ENCODE measurements at regions not wholly inside any gene's neighbourhood (a gene's known extent, or its start where the extent isn't known, plus 50 kb on each side); places are given as distances from the start of the nearest gene placed in this dataset.

DNA sequence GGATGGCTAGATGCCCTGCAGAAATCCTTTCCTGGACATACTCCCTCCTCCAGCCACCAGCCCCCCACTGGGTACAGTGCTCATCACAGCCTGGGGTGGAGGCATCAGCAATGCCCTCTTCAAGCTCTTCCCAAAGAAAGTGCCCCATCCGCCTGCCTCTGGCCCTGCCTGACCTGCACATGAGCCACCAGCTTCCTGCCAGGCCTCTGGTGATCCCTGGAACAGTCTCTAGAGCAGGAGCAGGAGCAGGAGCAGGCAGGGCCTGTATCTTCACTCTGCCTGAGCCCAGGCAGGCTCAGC is 54.1 kb upstream of the CAB39 start:
- H3K4me1 ChIP-seq (ENCODE audit: control insufficient read depth, insufficient read depth, low read length, poor library complexity, severe bottlenecking): peaks cover 66% of the 10 kb centered on the region
- H3K27ac ChIP-seq (ENCODE audit: insufficient read depth, low read length, poor library complexity, severe bottlenecking): peak overlapping the region; percentile 58

DNA sequence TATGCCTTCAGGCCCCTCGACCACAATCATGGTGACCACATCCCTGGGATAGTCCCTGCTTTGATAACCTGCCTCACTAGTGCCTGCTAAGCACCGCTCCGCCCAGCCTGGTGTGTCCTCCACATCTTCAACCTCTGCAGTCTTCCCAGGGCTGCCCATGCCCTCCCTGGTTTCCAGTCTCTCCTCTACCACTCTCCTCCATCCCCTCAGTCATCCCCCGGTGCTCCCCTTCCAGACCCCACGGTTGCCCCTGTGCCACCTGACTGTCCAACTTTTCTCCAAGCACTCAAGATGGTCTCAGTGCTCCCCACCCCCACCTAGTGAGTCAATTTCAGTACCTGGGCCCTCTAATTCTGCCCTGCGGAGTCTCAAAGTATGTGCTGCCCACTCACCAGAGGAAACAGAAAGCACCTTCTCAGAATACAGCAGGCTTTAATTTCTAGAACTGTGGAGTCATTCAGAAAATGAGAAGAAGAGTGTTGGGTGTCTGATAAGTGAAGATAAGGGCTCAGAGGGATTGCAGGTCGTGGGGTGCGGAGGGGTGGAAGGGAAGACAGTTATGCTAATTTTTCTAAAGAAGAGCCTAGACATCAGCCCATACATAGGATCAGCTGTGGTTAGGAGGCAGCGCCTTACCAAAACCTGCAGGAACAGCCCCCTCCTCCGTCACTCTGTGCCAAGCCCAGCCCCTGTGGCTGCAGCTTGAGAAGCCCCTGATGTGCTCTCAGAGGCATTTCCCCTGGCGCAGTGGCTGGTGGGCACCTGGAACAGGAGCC is 53.6 kb upstream of the CAB39 start:
- H3K27me3 ChIP-seq (replicated peaks; ENCODE audit: control insufficient read depth, insufficient read depth, low read length, poor library complexity, severe bottlenecking): no peaks in the 10 kb centered on the region
- peak overlapping the region; percentile 58 for H3K27ac ChIP-seq (ENCODE audit: insufficient read depth, low read length, poor library complexity, severe bottlenecking)
- H3K4me1 ChIP-seq (ENCODE audit: control insufficient read depth, insufficient read depth, low read length, poor library complexity, severe bottlenecking): peaks cover 71% of the 10 kb centered on the region
- peak overlapping the region; percentile 39 for H3K4me3 ChIP-seq (ENCODE audit: insufficient read depth, low read depth, low read length, poor library complexity, severe bottlenecking)
- no peaks in the 10 kb centered on the region for H3K36me3 ChIP-seq (ENCODE audit: control insufficient read depth, insufficient read depth, low read length)
- H3K9me3 ChIP-seq (ENCODE audit: control insufficient read depth, low read length): no peaks in the 10 kb centered on the region
- DNase-seq: peak in 1 of 3 donors; percentile 18

More for the DNA sequence above, 54.1 kb upstream of the CAB39 start:
- DNase-seq: no peak
- Histone ChIP-seq H3K36me3 (ENCODE audit: control insufficient read depth, insufficient read depth, low read length) (no peaks in the 10 kb centered on the region), H3K4me3 (ENCODE audit: insufficient read depth, low read depth, low read length, poor library complexity, severe bottlenecking) (peak overlapping the region; percentile 39), H3K9me3 (ENCODE audit: control insufficient read depth, low read length) (no peaks in the 10 kb centered on the region), H3K27me3 (replicated peaks; ENCODE audit: control insufficient read depth, insufficient read depth, low read length, poor library complexity, severe bottlenecking) (no peaks in the 10 kb centered on the region)

DNA sequence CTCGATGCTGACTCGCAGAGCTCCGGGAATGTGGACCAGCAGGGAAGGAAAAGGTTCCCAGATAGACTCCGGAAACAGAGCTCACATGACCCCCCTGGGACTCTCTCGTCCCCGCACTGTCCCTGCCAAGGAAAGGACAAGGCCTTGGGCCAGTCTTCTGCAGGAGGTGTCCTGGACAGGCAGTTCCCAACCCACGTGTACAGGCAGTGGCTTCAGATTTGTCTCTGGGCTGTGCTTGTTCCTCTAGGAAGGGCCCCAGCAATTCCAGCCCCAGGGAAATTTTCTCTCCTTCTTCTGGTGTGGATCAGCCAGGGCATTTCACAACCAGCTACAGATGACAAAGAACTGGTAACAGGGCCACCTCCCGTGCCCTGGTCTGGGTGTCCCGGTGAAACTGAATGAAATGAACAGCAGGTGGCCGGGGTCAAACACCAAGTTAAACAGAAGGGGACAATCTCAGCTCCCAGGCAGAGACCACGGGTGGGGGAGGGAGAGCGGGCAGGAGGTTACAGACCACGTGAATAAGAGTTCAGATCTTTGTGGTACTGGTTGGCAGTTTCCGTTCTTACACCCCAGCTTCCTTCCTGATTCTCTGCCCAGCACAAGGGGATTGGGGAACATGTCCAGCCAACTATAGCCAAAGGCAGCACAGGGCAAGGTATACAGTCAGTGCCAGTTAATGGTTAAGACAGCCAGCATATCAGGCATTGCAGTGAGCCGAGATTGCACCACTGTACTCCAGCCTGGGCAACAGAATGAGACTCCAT is 52.2 kb upstream of the CAB39 start:
- peak overlapping the region; percentile 50 for H3K27ac ChIP-seq (ENCODE audit: insufficient read depth, low read length, poor library complexity, severe bottlenecking)
- DNase-seq: peak in 1 of 3 donors; percentile 9

DNA sequence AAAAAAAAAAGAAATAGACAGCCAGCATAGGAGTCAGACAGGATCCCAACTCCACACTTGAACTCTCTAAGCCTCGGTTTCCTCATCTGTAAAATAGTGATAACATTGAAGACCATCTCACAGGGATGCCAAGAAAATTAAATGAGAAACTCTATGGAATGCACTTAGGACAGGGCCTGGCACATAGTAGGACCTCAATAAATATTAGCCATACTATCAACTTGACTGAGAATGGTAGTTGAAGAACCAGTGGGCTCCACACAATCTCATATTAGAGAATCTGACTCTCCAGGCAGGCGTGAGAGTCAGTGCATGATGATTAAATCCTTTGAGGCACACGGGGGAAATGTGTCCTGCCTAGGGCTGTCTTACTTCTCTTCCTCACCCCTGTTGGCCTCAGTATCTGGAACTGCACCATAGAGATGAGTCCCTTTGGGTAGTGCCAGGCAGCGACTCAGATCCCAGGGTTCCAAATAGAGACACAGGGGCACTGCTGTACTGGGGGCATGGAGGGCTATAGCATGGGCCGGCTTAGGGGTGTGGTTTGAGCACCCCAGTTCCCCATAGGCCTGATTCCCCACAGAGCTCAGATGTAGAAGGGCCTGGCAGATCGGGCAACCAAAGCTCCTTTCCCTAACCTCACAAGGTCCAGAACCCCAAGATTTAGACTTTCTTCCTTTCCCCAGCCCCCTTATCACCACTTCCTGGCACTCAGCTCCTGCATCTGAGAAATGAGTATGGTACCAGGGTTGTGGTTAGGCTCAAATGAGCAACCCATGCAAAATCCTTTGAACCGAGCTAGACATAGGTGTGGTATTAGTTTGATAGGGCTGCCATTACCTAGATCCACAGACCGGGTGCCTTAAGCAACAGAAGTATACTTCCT is 51.3 kb upstream of the CAB39 start:
- Histone ChIP-seq H3K36me3 (ENCODE audit: control insufficient read depth, insufficient read depth, low read length) (no peaks in the 10 kb centered on the region), H3K27me3 (replicated peaks; ENCODE audit: control insufficient read depth, insufficient read depth, low read length, poor library complexity, severe bottlenecking) (no peaks in the 10 kb centered on the region), H3K27ac (ENCODE audit: insufficient read depth, low read length, poor library complexity, severe bottlenecking) (peak overlapping the region; percentile 50), H3K9me3 (ENCODE audit: control insufficient read depth, low read length) (no peaks in the 10 kb centered on the region), H3K4me1 (ENCODE audit: control insufficient read depth, insufficient read depth, low read length, poor library complexity, severe bottlenecking) (peaks cover 90% of the 10 kb centered on the region), H3K4me3 (ENCODE audit: insufficient read depth, low read depth, low read length, poor library complexity, severe bottlenecking) (no peak overlapping the region)
- peak in 1 of 3 donors; percentile 24 for DNase-seq

More for the DNA sequence above, 52.2 kb upstream of the CAB39 start:
- no peaks in the 10 kb centered on the region for H3K9me3 ChIP-seq (ENCODE audit: control insufficient read depth, low read length)
- H3K36me3 ChIP-seq (ENCODE audit: control insufficient read depth, insufficient read depth, low read length): no peaks in the 10 kb centered on the region
- no peak overlapping the region for H3K4me3 ChIP-seq (ENCODE audit: insufficient read depth, low read depth, low read length, poor library complexity, severe bottlenecking)
- peaks cover 85% of the 10 kb centered on the region for H3K4me1 ChIP-seq (ENCODE audit: control insufficient read depth, insufficient read depth, low read length, poor library complexity, severe bottlenecking)
- no peaks in the 10 kb centered on the region for H3K27me3 ChIP-seq (replicated peaks; ENCODE audit: control insufficient read depth, insufficient read depth, low read length, poor library complexity, severe bottlenecking)

Data from effector memory CD4-positive, alpha-beta T cell (primary cell).